ENCODE measurements at regions not wholly inside any gene's neighbourhood (a gene's known extent, or its start where the extent isn't known, plus 50 kb on each side); places are given as distances from the start of the nearest gene placed in this dataset.

GRCh38 chr15:77784361-77785292 is 151.9 kb upstream of the LINGO1 start:
- DNase-seq = no peak

GRCh38 chr15:77783636-77784035 is 150.9 kb upstream of the LINGO1 start:
- DNase-seq = no peak

- no peak for DNase-seq
Observed at GRCh38 chr15:77782691-77783090, 150.0 kb upstream of the LINGO1 start.

GRCh38 chr15:77781946-77782240 is 149.2 kb upstream of the LINGO1 start:
- no peak for DNase-seq

- DNase-seq = no peak
Observed at GRCh38 chr15:77781151-77781945, 148.6 kb upstream of the LINGO1 start.

- no peak for DNase-seq
Observed at GRCh38 chr15:77778802-77779201, 146.1 kb upstream of the LINGO1 start.

GRCh38 chr15:77775837-77776236 is 143.1 kb upstream of the LINGO1 start:
- DNase-seq = no peak

- DNase-seq = no peak
Observed at GRCh38 chr15:77775373-77775772, 142.7 kb upstream of the LINGO1 start.

- DNase-seq = no peak
Observed at GRCh38 chr15:77774350-77774749, 141.6 kb upstream of the LINGO1 start.

GRCh38 chr15:77773903-77774302 is 141.2 kb upstream of the LINGO1 start:
- no peak for DNase-seq

GRCh38 chr15:77772641-77773402 is 140.1 kb upstream of the LINGO1 start:
- DNase-seq = no peak

GRCh38 chr15:77771616-77772015 is 138.9 kb upstream of the LINGO1 start:
- DNase-seq = no peak

GRCh38 chr15:77769700-77770099 is 137.0 kb upstream of the LINGO1 start:
- DNase-seq = no peak

GRCh38 chr15:77768521-77769078 is 135.9 kb upstream of the LINGO1 start:
- DNase-seq = no peak

GRCh38 chr15:77768107-77768506 is 135.4 kb upstream of the LINGO1 start:
- no peak for DNase-seq

- DNase-seq = no peak
Observed at GRCh38 chr15:77764095-77764494, 131.4 kb upstream of the LINGO1 start.

GRCh38 chr15:77762747-77763355 is 130.1 kb upstream of the LINGO1 start:
- DNase-seq = no peak

GRCh38 chr15:77759896-77760592 is 127.3 kb upstream of the LINGO1 start:
- DNase-seq = no peak

GRCh38 chr15:77753939-77754338 is 121.2 kb upstream of the LINGO1 start:
- DNase-seq = no peak

- no peak for DNase-seq
Observed at GRCh38 chr15:77753281-77753873, 120.7 kb upstream of the LINGO1 start.

GRCh38 chr15:77749998-77750540 is 117.4 kb upstream of the LINGO1 start:
- no peak for DNase-seq
